GM19025 (cell line): ENCODE measurements at regions not wholly inside any gene's neighbourhood (a gene's known extent, or its start where the extent isn't known, plus 50 kb on each side); places are given as distances from the start of the nearest gene placed in this dataset.

Experiments used
- ATAC-seq: cut with Tn5 transposase; IDR thresholded peaks from one replicate; pipeline ENCODE4 v1.9.1; 2021; ENCODE audit warnings: mild to moderate bottlenecking, low read depth, moderate library complexity; ENCODE audit not compliant: unreplicated experiment

GRCh38 chr2:236762628-236763027 lies 193.0 kb downstream of the ACKR3 start:
- no peak for ATAC-seq

- no peak for ATAC-seq
Observed at GRCh38 chr2:236763857-236764256, 194.2 kb downstream of the ACKR3 start.

- no peak for ATAC-seq
Observed at GRCh38 chr2:236764716-236765115, 195.1 kb downstream of the ACKR3 start.

GRCh38 chr2:236765478-236765877 lies 195.9 kb downstream of the ACKR3 start:
- ATAC-seq = no peak

DNA sequence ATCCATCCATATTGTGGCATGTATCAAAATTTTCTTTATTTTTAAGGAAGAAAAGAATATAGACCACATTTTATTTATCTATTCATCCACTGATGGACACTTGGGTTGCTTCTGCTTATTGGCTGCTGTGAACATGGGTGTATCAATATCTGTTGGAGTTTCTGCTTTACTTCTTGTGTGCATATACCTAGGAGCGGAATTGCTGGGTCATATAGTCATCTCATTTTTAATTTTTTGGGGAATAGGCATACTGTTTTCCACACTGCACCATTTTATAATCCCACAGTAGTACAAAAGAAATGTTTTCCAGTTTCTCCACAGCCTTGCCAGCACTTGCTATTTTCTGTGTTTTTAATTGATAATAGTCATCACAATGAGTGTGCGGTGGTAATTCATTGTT lies 197.2 kb downstream of the ACKR3 start:
- ATAC-seq = no peak

DNA sequence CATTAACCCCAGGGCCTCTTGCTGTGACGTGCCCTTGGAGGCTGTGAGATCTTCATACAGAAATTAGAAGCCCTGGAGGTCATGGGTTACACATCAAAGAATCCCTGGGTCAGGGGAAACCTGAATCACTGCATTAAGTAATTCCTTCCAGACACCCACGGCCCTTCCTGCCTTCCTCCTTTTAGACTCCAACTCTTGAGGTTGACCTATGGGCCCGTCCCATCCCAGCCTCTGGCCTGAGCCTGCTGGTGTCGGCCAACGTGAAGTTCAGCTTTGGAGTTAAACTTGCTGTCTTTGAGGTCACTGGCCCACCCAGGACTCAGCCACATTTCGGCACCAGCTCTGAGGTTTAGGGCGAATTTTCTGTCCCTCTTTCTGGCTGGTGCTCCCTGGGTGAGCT lies 198.3 kb downstream of the ACKR3 start:
- ATAC-seq = no peak

DNA sequence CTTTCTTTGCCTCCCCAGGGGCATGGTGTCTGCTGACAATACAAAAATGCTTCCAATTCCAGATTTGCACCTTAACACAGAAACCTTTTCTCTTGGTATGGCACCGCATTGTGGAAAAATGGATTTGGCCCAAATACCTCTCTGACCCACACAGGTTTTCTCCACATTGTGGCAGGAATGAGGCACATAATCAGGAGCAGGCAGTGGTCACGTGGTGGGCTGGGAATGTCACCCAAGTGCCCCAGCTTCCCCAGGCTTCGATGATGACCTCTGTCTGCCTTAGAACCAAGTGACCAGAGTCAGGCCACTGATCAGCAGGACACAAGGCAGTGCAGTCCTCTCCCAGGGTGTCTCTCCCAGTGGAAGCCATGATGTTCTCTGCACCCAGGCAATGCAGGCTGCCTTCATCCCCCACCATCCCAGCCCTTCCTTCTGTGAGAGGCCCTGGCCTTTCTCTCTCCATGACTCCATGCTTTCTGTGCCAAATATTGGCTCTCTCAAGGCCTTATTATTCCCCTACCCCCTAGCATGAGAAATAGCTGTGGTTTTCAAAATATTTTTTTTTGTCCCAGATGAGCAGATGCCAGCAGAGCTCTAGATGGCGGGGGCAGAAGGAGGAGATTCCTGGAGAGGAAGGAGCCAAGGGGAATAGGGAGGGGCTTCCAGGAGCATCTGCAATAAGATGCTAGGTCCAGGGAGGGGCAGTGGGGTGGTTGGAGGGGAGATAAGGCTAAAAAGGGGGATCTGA lies 198.9 kb downstream of the ACKR3 start:
- ATAC-seq = no peak

DNA sequence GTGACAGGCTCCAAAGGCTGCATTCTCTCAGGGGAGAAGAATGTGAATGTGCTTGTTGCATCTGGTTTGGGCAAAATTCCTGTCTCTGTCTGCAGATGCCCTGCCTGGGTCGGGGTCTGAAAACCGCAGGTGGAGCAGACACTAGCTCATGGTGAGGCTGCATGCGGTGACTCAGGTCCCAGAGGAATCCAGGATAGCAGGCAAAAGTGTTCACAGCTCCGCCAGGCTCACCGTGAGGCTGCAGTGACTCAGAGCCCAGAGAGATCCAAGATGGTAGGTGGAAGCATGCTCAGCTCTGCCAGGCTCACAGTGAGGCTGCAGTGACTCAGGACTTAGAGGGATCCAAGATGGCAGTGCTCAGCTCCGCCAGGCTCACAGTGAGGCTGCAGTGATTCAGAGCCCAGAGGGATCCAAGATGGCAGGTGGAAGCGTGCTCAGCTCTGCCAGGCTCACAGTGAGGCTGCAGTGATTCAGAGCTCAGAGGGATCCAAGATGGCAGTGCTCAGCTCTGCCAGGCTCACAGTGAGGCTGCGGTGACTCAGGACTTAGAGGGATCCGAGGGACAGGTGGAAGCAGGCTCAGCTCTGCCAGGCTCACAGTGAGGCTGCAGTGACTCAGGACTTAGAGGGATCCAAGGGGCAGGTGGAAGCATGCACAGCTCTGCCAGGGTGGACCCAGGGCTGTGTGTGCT lies 200.5 kb downstream of the ACKR3 start:
- ATAC-seq = no peak

GRCh38 chr2:236772220-236772837 lies 202.7 kb downstream of the ACKR3 start:
- no peak for ATAC-seq

- no peak for ATAC-seq
Observed at GRCh38 chr2:236773206-236773605, 203.6 kb downstream of the ACKR3 start.

- no peak for ATAC-seq
Observed at GRCh38 chr2:236774171-236774570, 204.5 kb downstream of the ACKR3 start.

DNA sequence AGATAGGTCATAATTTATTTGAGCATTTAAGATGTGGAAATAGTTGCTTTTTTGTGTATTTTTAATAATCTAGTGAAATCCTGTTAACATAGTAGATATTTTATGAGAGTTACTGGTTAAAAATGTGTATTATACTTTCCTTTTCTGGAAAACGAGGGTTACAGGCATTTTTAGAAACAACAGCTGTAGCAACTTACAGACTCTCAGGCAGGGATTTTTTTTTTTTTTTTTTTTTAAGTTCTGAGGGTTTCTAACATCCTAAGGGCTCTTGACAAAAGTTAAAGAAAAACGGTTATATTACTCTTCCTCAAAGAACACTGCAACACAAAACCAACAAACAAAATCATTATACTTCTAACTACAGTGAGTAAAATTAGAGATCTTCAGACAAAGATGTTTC lies 205.9 kb downstream of the ACKR3 start:
- no peak for ATAC-seq

DNA sequence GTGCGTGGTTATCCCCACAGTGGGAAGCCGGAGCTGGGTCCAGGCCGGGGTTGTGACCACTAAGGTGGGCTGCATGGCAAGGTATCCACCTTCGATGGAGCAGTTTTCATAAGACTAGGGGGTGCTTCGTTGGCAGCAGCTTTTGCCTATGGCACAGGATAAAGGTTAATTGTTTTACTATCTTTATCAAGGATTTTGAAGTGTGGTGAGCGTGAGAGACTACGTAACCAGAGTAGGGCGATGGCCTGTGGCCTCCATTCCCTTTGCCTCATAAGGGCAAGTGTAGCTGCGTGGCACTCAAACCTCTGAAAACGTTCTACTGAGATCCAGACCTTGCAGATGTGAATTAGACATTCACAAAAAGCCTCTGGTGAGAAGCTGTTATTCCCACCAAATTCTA lies 206.6 kb downstream of the ACKR3 start:
- ATAC-seq = no peak

DNA sequence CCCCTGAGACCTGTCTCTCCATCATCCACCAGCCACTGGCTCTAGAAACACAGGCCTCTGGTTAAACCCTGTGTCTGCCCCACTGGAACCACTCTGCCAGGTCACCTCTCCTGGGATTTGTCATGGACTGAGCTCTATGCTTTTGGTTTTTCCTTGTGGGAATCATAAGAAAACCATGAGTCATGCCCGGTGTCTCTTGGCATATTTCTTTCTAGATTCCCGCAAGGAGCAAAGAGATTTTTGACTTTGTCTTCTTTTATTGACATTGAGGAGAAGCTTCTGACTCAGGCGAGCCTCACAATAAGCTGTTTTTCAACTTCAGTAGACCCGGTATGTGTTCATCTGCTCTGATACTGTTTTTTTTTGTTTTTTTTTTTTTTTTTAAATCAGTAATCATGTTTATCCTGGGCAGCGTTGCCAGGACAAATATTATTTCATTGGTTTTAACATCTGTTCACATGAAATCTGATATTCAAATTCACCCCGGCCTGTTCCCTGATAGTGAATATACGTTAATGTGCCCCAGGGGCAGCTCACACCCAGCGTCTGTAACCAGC lies 207.1 kb downstream of the ACKR3 start:
- no peak for ATAC-seq

GRCh38 chr2:236777408-236777807 lies 207.8 kb downstream of the ACKR3 start:
- no peak for ATAC-seq

DNA sequence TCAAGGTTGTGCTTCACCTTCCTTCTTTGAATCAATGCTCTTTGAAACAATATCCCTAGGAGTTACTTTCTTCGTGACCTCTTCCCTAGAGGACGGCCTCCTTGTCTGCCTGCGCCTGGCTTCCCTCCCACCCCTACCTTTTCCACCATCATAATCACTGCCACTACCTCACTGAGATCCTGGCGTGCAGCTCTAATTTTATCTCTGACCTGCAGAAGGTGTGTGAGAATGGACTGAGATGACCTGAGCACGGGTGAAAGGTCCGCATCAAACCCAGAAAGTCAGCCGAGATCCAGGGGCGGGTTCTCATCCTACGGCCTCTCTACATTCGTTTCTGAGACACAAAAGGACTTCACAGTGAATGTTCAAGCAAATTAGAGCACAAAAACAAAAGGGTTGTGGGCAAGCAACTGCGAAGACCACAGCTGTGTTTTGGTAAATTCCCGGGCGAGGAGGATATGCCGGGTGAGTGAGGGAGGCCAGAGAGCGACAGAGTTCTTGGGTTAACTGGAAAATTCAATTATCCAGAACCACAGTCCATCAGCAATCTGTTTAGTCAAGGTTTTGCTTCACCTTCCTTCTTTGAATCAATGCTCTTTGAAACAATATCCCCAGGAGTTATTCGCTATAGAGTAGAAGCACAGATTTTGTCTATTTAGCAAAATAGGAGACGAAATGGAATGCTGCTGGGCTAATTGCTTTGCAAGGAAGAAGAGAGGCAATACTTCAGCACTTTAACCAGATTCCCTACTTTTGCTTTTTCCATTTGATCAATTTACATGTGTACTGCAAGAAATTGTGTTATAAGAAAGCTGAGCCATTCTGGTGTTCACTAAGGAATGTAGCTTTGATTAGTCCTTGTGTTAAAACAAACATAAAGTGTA lies 212.6 kb downstream of the ACKR3 start:
- no peak for ATAC-seq

- no peak for ATAC-seq
Observed at GRCh38 chr2:236782938-236783337, 213.3 kb downstream of the ACKR3 start.

- no peak for ATAC-seq
Observed at GRCh38 chr2:236783417-236784020, 213.9 kb downstream of the ACKR3 start.

GRCh38 chr2:236785611-236786057 lies 216.0 kb downstream of the ACKR3 start:
- ATAC-seq = no peak

DNA sequence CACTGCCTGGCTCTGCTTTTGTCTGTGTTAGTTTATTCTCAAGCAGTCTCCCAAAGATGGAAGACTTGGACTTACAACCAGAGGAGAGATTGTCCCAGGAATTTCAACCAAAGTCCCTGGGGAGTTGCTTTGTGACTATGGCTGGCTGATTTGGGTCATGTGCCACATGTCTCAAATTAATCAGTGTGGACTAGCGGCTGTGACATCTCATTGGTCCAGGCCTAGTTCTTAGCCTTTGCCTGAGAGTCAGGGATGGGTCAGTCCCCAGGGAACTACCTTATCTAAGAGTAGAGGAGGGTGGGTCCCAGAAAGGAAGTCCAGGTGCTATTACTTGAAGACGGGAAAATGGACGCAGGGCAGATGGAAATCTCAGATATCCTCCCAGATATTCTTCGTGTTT lies 217.1 kb downstream of the ACKR3 start:
- ATAC-seq = no peak
